ENCODE measurements at regions not wholly inside any gene's neighbourhood (a gene's known extent, or its start where the extent isn't known, plus 50 kb on each side); places are given as distances from the start of the nearest gene placed in this dataset.

DNA sequence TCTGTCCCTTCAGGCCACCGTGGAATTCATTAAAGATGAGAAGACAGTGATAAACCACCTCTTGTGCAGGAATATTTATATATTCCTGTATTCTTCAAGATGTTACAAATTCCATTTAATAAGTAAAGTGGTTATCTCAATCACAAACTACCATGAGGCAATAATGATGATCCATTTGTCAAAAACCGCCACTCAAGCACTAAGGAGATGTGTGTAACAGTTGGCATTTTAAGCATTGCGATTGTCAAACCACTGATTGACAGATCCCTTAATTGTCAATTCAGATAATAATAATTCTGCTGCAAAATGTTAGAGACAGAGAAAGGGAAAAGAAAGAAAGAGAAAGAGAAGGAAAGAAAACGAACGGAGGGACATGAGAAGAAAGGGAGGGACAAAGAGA lies 476.1 kb upstream of the RBFOX1 start:
- Histone ChIP-seq H4K91ac (ENCODE audit: low read depth, low read length) (no peak overlapping the region), H3K36me3 (ENCODE audit: control insufficient read depth in 1 of 2, insufficient read depth in 2 of 2, low read length in 2 of 2) (no peaks in the 10 kb centered on the region), H3K4me1 (ENCODE audit: control insufficient read depth in 1 of 2, insufficient read depth in 2 of 2, low read length in 2 of 2) (no peaks in the 10 kb centered on the region), H2AFZ (ENCODE audit: insufficient read depth, low read length, poor library complexity) (no peak overlapping the region), H3K4me3 (ENCODE audit: low read depth, low read length) (no peak overlapping the region), H3K79me1 (ENCODE audit: low read length) (no peaks in the 10 kb centered on the region), H3K18ac (ENCODE audit: low read length) (no peak overlapping the region), H3K14ac (ENCODE audit: low read length) (no peak overlapping the region), H4K8ac (ENCODE audit: low read depth, low read length) (no peak overlapping the region), H3K27me3 (ENCODE audit: insufficient read depth, low read length) (no peaks in the 10 kb centered on the region), H3K4me2 (ENCODE audit: low read length) (no peak overlapping the region), H3K4ac (ENCODE audit: low read depth, low read length) (no peak overlapping the region), H2BK12ac (ENCODE audit: low read length) (no peak overlapping the region), H3K79me2 (ENCODE audit: control insufficient read depth, insufficient read depth, low read length, poor library complexity) (no peaks in the 10 kb centered on the region), H3K9ac (ENCODE audit: low read length) (no peak overlapping the region), H3K27ac (ENCODE audit: low read depth, low read length) (no peak overlapping the region), H3K23ac (ENCODE audit: low read length) (no peak overlapping the region), H3K9me3 (ENCODE audit: insufficient read depth, low read depth, low read length) (peaks cover 3% of the 10 kb centered on the region), H2BK5ac (ENCODE audit: low read depth, low read length, poor library complexity) (no peak overlapping the region), H2AK5ac (ENCODE audit: low read length) (no peak overlapping the region), H2BK120ac (ENCODE audit: insufficient read depth, low read length, poor library complexity) (no peak overlapping the region), H4K12ac (ENCODE audit: low read depth, low read length) (no peak overlapping the region)
- no peak for DNase-seq
- no CpG with 5 or more reads among the region's 5 CpGs for WGBS (ENCODE audit: extremely low coverage, insufficient coverage, insufficient read length)

DNA sequence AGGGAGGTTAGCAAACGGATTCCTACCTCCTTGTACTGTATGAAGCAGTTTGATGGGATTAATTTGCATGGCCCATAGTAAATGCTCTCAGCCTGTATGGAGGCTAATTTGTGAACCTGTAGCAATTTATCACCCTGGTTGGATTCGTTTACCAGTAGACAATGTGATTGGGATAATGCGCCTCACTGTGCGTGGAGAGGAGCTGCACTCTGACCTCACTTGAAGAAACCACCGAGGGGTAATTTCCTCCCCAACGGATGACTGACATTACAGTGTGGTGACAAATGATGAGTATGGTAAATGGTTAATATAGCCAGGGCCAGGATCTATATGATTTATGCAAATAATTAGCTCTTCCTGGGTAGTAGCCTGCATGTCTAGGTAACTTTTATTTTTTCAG lies 479.1 kb upstream of the RBFOX1 start:
- Histone ChIP-seq H4K91ac (ENCODE audit: low read depth, low read length) (no peak overlapping the region), H3K27ac (ENCODE audit: low read depth, low read length) (no peak overlapping the region), H4K8ac (ENCODE audit: low read depth, low read length) (no peak overlapping the region), H2AFZ (ENCODE audit: insufficient read depth, low read length, poor library complexity) (no peak overlapping the region), H3K27me3 (ENCODE audit: insufficient read depth, low read length) (no peaks in the 10 kb centered on the region), H3K36me3 (ENCODE audit: control insufficient read depth in 1 of 2, insufficient read depth in 2 of 2, low read length in 2 of 2) (no peaks in the 10 kb centered on the region), H3K79me2 (ENCODE audit: control insufficient read depth, insufficient read depth, low read length, poor library complexity) (no peaks in the 10 kb centered on the region), H3K4me3 (ENCODE audit: low read depth, low read length) (no peak overlapping the region), H3K23ac (ENCODE audit: low read length) (no peak overlapping the region), H3K9me3 (ENCODE audit: insufficient read depth, low read depth, low read length) (peaks cover 3% of the 10 kb centered on the region), H4K12ac (ENCODE audit: low read depth, low read length) (no peak overlapping the region), H3K79me1 (ENCODE audit: low read length) (no peaks in the 10 kb centered on the region), H3K4me1 (ENCODE audit: control insufficient read depth in 1 of 2, insufficient read depth in 2 of 2, low read length in 2 of 2) (no peaks in the 10 kb centered on the region), H2AK5ac (ENCODE audit: low read length) (no peak overlapping the region), H3K4me2 (ENCODE audit: low read length) (no peak overlapping the region), H2BK12ac (ENCODE audit: low read length) (no peak overlapping the region), H2BK120ac (ENCODE audit: insufficient read depth, low read length, poor library complexity) (no peak overlapping the region), H3K18ac (ENCODE audit: low read length) (no peak overlapping the region), H3K14ac (ENCODE audit: low read length) (no peak overlapping the region), H3K4ac (ENCODE audit: low read depth, low read length) (no peak overlapping the region), H3K9ac (ENCODE audit: low read length) (no peak overlapping the region), H2BK5ac (ENCODE audit: low read depth, low read length, poor library complexity) (no peak overlapping the region)
- WGBS (ENCODE audit: extremely low coverage, insufficient coverage, insufficient read length), result no CpG with 5 or more reads among the region's 6 CpGs
- no peak for DNase-seq

GRCh38 chr16:6852643-6853225 lies 479.9 kb upstream of the RBFOX1 start:
- Histone ChIP-seq H2AFZ (ENCODE audit: insufficient read depth, low read length, poor library complexity) (no peak overlapping the region), H3K4ac (ENCODE audit: low read depth, low read length) (no peak overlapping the region), H2BK12ac (ENCODE audit: low read length) (no peak overlapping the region), H3K23ac (ENCODE audit: low read length) (no peak overlapping the region), H3K9ac (ENCODE audit: low read length) (peak overlapping the region; percentile 25), H3K27me3 (ENCODE audit: insufficient read depth, low read length) (no peaks in the 10 kb centered on the region), H2BK120ac (ENCODE audit: insufficient read depth, low read length, poor library complexity) (no peak overlapping the region), H3K4me3 (ENCODE audit: low read depth, low read length) (peak overlapping the region; percentile 53), H4K91ac (ENCODE audit: low read depth, low read length) (no peak overlapping the region), H3K79me2 (ENCODE audit: control insufficient read depth, insufficient read depth, low read length, poor library complexity) (no peaks in the 10 kb centered on the region), H3K4me2 (ENCODE audit: low read length) (no peak overlapping the region), H3K4me1 (ENCODE audit: control insufficient read depth in 1 of 2, insufficient read depth in 2 of 2, low read length in 2 of 2) (no peaks in the 10 kb centered on the region), H4K8ac (ENCODE audit: low read depth, low read length) (no peak overlapping the region), H3K14ac (ENCODE audit: low read length) (no peak overlapping the region), H2AK5ac (ENCODE audit: low read length) (no peak overlapping the region), H3K9me3 (ENCODE audit: insufficient read depth, low read depth, low read length) (peaks cover 3% of the 10 kb centered on the region), H3K79me1 (ENCODE audit: low read length) (no peaks in the 10 kb centered on the region), H4K12ac (ENCODE audit: low read depth, low read length) (no peak overlapping the region), H3K18ac (ENCODE audit: low read length) (no peak overlapping the region), H3K27ac (ENCODE audit: low read depth, low read length) (no peak overlapping the region), H2BK5ac (ENCODE audit: low read depth, low read length, poor library complexity) (no peak overlapping the region), H3K36me3 (ENCODE audit: control insufficient read depth in 1 of 2, insufficient read depth in 2 of 2, low read length in 2 of 2) (no peaks in the 10 kb centered on the region)
- no CpG with 5 or more reads among the region's 3 CpGs for WGBS (ENCODE audit: extremely low coverage, insufficient coverage, insufficient read length)
- no peak for DNase-seq

- no peak overlapping the region for H3K14ac ChIP-seq (ENCODE audit: low read length)
- no peak overlapping the region for H2BK12ac ChIP-seq (ENCODE audit: low read length)
- H4K8ac ChIP-seq (ENCODE audit: low read depth, low read length), result no peak overlapping the region
- DNase-seq, result no peak
- H3K18ac ChIP-seq (ENCODE audit: low read length), result no peak overlapping the region
- H3K4ac ChIP-seq (ENCODE audit: low read depth, low read length), result no peak overlapping the region
- no peaks in the 10 kb centered on the region for H3K79me1 ChIP-seq (ENCODE audit: low read length)
- no peak overlapping the region for H3K4me3 ChIP-seq (ENCODE audit: low read depth, low read length)
- no peak overlapping the region for H3K27ac ChIP-seq (ENCODE audit: low read depth, low read length)
- H3K4me2 ChIP-seq (ENCODE audit: low read length), result no peak overlapping the region
- H4K12ac ChIP-seq (ENCODE audit: low read depth, low read length), result no peak overlapping the region
- no peaks in the 10 kb centered on the region for H3K79me2 ChIP-seq (ENCODE audit: control insufficient read depth, insufficient read depth, low read length, poor library complexity)
- H3K9me3 ChIP-seq (ENCODE audit: insufficient read depth, low read depth, low read length), result no peaks in the 10 kb centered on the region
- no peaks in the 10 kb centered on the region for H3K36me3 ChIP-seq (ENCODE audit: control insufficient read depth in 1 of 2, insufficient read depth in 2 of 2, low read length in 2 of 2)
- H2BK5ac ChIP-seq (ENCODE audit: low read depth, low read length, poor library complexity), result no peak overlapping the region
- no peaks in the 10 kb centered on the region for H3K27me3 ChIP-seq (ENCODE audit: insufficient read depth, low read length)
- H2AFZ ChIP-seq (ENCODE audit: insufficient read depth, low read length, poor library complexity), result no peak overlapping the region
- no peak overlapping the region for H3K23ac ChIP-seq (ENCODE audit: low read length)
- H2AK5ac ChIP-seq (ENCODE audit: low read length), result no peak overlapping the region
- WGBS (ENCODE audit: extremely low coverage, insufficient coverage, insufficient read length), result no CpG with 5 or more reads among the region's 8 CpGs
- no peak overlapping the region for H4K91ac ChIP-seq (ENCODE audit: low read depth, low read length)
- no peak overlapping the region for H3K9ac ChIP-seq (ENCODE audit: low read length)
- H2BK120ac ChIP-seq (ENCODE audit: insufficient read depth, low read length, poor library complexity), result no peak overlapping the region
- H3K4me1 ChIP-seq (ENCODE audit: control insufficient read depth in 1 of 2, insufficient read depth in 2 of 2, low read length in 2 of 2), result no peaks in the 10 kb centered on the region
Measured at GRCh38 chr16:6846452-6846851, 486.2 kb upstream of the RBFOX1 start.
